ENCODE measurements at regions not wholly inside any gene's neighbourhood (a gene's known extent, or its start where the extent isn't known, plus 50 kb on each side); places are given as distances from the start of the nearest gene placed in this dataset.

DNA sequence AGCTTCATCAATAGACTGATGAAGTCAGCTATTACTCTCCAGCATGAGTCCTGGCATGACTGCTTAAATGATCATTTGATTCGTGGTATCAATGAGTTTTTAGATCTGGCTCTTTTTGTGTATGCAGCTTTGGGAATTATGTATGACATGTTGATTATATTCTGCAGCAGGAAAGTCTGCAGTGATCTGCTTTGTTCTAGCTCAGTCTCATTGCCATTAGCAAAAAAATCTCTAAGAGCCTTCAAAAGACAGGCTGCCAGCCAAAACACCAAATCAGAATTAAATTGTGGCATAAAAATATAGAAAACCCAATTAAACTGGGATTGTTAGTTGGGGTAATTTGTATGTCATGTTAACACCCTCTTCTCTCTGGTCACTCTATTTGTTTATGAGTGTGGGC is 1021.0 kb upstream of the SEMA6D start:
- TF ChIP-seq, protein P1, sequence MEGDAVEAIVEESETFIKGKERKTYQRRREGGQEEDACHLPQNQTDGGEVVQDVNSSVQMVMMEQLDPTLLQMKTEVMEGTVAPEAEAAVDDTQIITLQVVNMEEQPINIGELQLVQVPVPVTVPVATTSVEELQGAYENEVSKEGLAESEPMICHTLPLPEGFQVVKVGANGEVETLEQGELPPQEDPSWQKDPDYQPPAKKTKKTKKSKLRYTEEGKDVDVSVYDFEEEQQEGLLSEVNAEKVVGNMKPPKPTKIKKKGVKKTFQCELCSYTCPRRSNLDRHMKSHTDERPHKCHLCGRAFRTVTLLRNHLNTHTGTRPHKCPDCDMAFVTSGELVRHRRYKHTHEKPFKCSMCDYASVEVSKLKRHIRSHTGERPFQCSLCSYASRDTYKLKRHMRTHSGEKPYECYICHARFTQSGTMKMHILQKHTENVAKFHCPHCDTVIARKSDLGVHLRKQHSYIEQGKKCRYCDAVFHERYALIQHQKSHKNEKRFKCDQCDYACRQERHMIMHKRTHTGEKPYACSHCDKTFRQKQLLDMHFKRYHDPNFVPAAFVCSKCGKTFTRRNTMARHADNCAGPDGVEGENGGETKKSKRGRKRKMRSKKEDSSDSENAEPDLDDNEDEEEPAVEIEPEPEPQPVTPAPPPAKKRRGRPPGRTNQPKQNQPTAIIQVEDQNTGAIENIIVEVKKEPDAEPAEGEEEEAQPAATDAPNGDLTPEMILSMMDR (IDR thresholded peaks at IDR 0.05) = no peak
- no peak for DNase-seq (ENCODE audit: low spot score)
- H3K27ac ChIP-seq = no peak overlapping the region
- H3K4me3 ChIP-seq = no peak overlapping the region

DNA sequence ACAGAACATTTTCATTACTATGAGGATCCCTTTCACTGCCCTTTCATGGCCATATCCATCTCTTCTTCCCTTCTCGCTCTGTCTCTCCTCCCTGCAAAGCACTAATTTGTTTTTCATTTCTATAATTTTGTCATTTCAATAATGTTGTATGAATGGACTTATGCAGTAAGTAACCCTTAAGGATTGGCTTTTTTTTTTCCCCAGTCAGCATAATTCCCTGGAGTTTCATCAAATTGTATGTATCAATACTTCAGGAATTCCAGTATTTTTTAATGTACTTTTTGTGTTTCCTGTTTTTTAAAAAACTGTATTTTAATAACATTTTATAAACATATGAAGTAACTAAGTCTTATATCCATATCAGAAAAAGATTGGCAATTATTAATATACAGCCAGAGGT is 1016.0 kb upstream of the SEMA6D start:
- H3K27ac ChIP-seq = no peak overlapping the region
- no peak overlapping the region for H3K4me3 ChIP-seq
- TF ChIP-seq, protein P1 (IDR thresholded peaks at IDR 0.05) = no peak
- no peak for DNase-seq (ENCODE audit: low spot score)

DNA sequence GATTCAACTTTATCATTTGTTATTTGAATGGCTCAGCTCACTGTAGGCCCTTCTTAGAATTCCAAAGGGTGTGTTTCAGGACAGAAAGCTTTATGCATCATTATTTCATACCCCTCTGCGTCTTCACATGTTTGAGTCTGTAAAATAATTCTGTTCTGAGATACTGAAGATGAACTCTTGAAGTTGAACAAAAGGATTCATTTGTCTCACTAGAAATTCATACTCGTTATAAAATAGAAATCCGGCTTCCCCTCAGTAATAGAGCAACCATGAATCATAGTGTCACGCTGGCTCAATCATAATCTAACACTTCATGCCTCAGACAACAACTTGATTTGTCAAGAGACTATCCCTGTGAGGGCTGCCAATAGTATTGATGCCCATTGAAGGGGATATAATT is 1015.4 kb upstream of the SEMA6D start:
- Histone ChIP-seq H3K27ac (no peak overlapping the region), H3K4me3 (no peak overlapping the region)
- no peak for DNase-seq (ENCODE audit: low spot score)
- TF ChIP-seq, protein P1 (IDR thresholded peaks at IDR 0.05) = no peak

DNA sequence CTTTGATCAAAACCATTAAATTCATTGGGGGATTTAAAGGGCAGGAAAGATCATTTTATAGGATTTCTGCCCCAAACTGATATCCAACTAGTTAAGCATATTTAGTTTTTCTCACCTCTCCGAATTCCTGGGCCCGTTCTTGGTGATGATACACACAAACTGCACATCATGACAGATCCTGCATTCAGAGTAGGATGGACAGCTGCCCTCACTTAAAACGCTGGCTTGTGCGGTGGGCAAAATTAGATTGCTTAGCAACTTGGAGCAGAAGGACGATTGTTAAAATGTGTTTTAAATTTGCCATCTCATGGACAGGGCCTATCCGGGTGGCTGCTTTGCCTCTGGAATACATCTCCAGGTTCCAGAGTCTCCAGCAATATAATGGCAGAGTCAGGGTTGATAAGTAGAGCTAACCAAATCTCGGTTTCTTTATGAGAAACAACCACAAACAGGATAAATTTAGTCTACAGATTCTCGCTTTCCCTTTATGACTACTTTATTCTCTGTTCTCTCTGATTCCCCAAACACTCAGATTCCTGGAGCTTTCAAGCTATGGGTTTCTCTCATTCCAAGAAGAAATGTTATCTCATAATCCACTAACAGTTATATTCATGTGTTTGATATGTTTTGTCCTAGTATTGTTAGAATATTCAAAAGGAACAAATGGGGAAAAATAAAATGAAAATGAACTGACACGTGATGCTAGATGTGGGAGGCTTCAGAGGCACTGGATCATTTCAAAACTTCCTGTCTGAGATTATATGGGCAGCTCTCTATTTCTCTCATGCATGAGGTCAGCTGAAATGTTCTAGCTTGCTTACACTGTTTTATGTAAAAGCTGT is 1014.1 kb upstream of the SEMA6D start:
- TF ChIP-seq, protein P1 (IDR thresholded peaks at IDR 0.05) = no peak
- H3K27ac ChIP-seq = no peak overlapping the region
- no peak for DNase-seq (ENCODE audit: low spot score)
- no peak overlapping the region for H3K4me3 ChIP-seq

DNA sequence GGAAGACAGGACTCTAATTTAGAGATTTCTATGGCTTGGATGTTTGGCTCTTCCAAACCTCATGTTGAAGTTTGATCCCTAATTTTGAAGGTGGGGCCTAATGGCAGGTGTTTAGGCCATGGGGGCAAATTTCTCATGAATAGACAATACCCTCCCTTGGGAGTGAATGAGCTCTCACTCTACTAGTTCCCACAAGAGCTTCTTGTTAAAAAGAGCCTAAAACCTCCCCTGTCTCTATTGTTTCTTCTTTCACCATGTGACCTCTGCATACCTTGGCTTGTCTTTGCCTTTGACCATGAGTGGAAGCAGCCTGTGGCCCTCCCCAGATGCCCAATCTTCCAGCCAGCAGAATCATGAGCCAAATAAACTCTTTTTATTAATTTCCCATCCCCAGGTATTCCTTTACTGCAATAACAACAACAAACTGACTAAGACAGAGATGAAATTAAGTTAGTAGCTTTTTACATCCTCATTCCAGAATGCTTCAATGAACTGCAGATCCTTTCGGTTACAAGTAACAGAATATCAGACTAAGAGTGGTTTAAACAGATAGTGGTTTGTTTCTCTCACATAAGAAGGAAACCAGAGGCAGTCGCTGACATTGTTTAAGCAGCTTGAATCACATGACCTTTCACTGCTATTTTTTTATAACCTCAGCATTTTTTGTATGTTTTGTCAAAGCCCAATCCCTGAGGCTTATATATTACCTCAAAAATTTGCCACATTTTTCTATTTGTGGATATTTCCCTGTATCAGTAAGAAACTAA is 1013.3 kb upstream of the SEMA6D start:
- H3K4me3 ChIP-seq = no peak overlapping the region
- H3K27ac ChIP-seq = no peak overlapping the region
- TF ChIP-seq, protein P1 (IDR thresholded peaks at IDR 0.05) = no peak
- DNase-seq (ENCODE audit: low spot score) = no peak

DNA sequence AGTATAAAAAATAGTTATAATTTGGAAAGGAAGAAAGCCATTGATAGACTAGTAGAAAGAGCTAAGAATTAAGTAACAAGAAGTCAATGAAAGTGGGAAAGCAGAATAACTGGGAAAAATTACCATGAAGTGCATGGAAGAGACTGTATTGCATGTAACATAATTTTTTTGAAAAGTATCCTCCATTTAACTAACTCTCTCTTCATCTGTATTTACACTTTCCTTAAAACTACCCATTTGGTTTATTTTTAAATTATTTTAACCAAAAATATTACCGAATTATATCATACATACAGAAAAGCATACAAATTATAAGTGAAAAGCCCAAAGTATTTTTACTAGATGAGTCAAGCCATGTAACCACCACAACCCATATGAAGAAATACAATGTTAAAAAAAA is 1009.9 kb upstream of the SEMA6D start:
- H3K4me3 ChIP-seq = no peak overlapping the region
- no peak overlapping the region for H3K27ac ChIP-seq
- TF ChIP-seq, protein P1 (IDR thresholded peaks at IDR 0.05) = no peak
- DNase-seq (ENCODE audit: low spot score) = no peak

Measured in coronary artery (tissue), 2 donors.